CD14-positive monocyte (primary cell): ENCODE measurements at regions not wholly inside any gene's neighbourhood (a gene's known extent, or its start where the extent isn't known, plus 50 kb on each side); places are given as distances from the start of the nearest gene placed in this dataset.

ENCODE experiments used
- DNase-seq, 3 donors: peaks; one replicate each; pipeline ENCODE4 v3.0.0-alpha.2; 2011 to 2022
- H2AFZ ChIP-seq: 2 replicates; pipeline ENCODE4 v1.6.0; 2012; ENCODE audit warnings: mild to moderate bottlenecking, low read depth, low read length, inconsistent platforms; ENCODE audit not compliant: insufficient read depth, poor library complexity, severe bottlenecking
- H3K27ac ChIP-seq, 2 donors: 1 replicate in 1 of 2; 2 replicates in 1 of 2; pipeline ENCODE4 v1.5.1; 2012 to 2013; ENCODE audit warnings: low read length in 2 of 2, control low read depth in 1 of 2, inconsistent platforms in 1 of 2, low read depth in 1 of 2, mild to moderate bottlenecking in 1 of 2
- H3K27me3 ChIP-seq, 2 donors: one replicate each; pipeline versions ENCODE4 v1.6.0 to v1.6.1; 2011 to 2013; ENCODE audit warnings: low read length in 2 of 2; ENCODE audit not compliant: control insufficient read depth in 2 of 2, insufficient read depth in 2 of 2
- H3K36me3 ChIP-seq, 2 donors: replicated peaks in 1 of 2; 1 replicate in 1 of 2; 2 replicates in 1 of 2; pipeline versions ENCODE4 v1.5.1 to v1.6.1; 2012 to 2013; ENCODE audit warnings: low read length in 2 of 2, control low read depth in 1 of 2, inconsistent platforms in 1 of 2, mild to moderate bottlenecking in 1 of 2; ENCODE audit not compliant: insufficient read depth in 2 of 2, control insufficient read depth in 1 of 2
- H3K4me1 ChIP-seq, 2 donors: 1 replicate in 1 of 2; 2 replicates in 1 of 2; pipeline versions ENCODE4 v1.5.1 to v1.6.1; 2012 to 2013; ENCODE audit warnings: low read length in 2 of 2, control low read depth in 1 of 2, inconsistent platforms in 1 of 2, mild to moderate bottlenecking in 1 of 2, moderate library complexity in 1 of 2; ENCODE audit not compliant: insufficient read depth in 2 of 2, control insufficient read depth in 1 of 2
- H3K4me2 ChIP-seq: replicated peaks from 2 replicates; pipeline ENCODE3; 2012; ENCODE audit warnings: low read length, moderate library complexity, mild to moderate bottlenecking; ENCODE audit not compliant: poor library complexity, severe bottlenecking; ENCODE audit errors: extremely low read depth
- H3K4me3 ChIP-seq, 3 experiments: fragments of 200-600 bp in 1 of 3; sonication (generic) in 1 of 3; replicated peaks in 1 of 3; 1 replicate in 2 of 3; 2 replicates in 1 of 3; pipeline ENCODE4 v1.5.1; 2011 to 2013; ENCODE audit warnings: low read length in 3 of 3, mild to moderate bottlenecking in 3 of 3, control low read depth in 2 of 3, low read depth in 2 of 3, inconsistent platforms in 1 of 3, moderate library complexity in 1 of 3
- H3K79me2 ChIP-seq: 2 replicates; pipeline ENCODE4 v1.6.0; 2012; ENCODE audit warnings: mild to moderate bottlenecking, control low read depth, inconsistent platforms, low read length, moderate library complexity; ENCODE audit not compliant: insufficient read depth
- H3K9ac ChIP-seq: 2 replicates; pipeline ENCODE4 v1.6.0; 2017; ENCODE audit warnings: low read length, mild to moderate bottlenecking; ENCODE audit not compliant: insufficient read depth, poor library complexity, severe bottlenecking
- H3K9me3 ChIP-seq, 2 donors: replicated peaks in 1 of 2; 1 replicate in 1 of 2; 2 replicates in 1 of 2; pipeline versions ENCODE4 v1.5.1 to v1.6.1; 2012 to 2013; ENCODE audit warnings: low read length in 2 of 2, control low read depth in 1 of 2; ENCODE audit not compliant: control insufficient read depth in 1 of 2, insufficient read depth in 1 of 2
- H4K20me1 ChIP-seq: 2 replicates; pipeline ENCODE4 v1.6.0; 2012; ENCODE audit warnings: mild to moderate bottlenecking, low read length, control low read depth, moderate library complexity; ENCODE audit not compliant: insufficient read depth
- H3K27ac Mint-ChIP-seq, 7 donors: one replicate each; pipeline ENCODE4 v1.8.0; 2020; ENCODE audit warnings: mild to moderate bottlenecking in 7 of 7, mixed read lengths in 7 of 7, moderate library complexity in 6 of 7, inconsistent platforms in 2 of 7
- H3K27me3 Mint-ChIP-seq, 3 donors: one replicate each; pipeline ENCODE4 v1.8.0; 2021 to 2022; ENCODE audit warnings: low read depth in 3 of 3, mild to moderate bottlenecking in 3 of 3, mixed read lengths in 3 of 3, moderate library complexity in 3 of 3, inconsistent platforms in 1 of 3
- H3K36me3 Mint-ChIP-seq, 2 donors: one replicate each; pipeline ENCODE4 v1.8.0; 2020; ENCODE audit warnings: mixed read lengths in 2 of 2, inconsistent platforms in 1 of 2, mild to moderate bottlenecking in 1 of 2
- H3K4me1 Mint-ChIP-seq: one replicate; pipeline ENCODE4 v1.8.0; 2020; ENCODE audit warnings: mild to moderate bottlenecking, mixed read lengths
- H3K4me3 Mint-ChIP-seq, 2 donors: one replicate each; pipeline ENCODE4 v1.8.0; 2020; ENCODE audit warnings: mild to moderate bottlenecking in 2 of 2, mixed read lengths in 2 of 2, moderate library complexity in 1 of 2
- H3K9me3 Mint-ChIP-seq, 7 donors: one replicate each; pipeline ENCODE4 v1.8.0; 2020 to 2022; ENCODE audit warnings: mixed read lengths in 7 of 7, mild to moderate bottlenecking in 6 of 7, moderate library complexity in 6 of 7, inconsistent platforms in 2 of 7
- CTCF ChIP-seq: fragments of 200-600 bp; IDR thresholded peaks from one replicate; pipeline ENCODE4 v1.8.0; 2022; ENCODE audit warnings: antibody characterized with exemption, mild to moderate bottlenecking
- WGBS: methylation state at CpG from one replicate; pipeline ENCODE4 v1.1.5; 2013; ENCODE audit warnings: missing lambda C conversion rate; ENCODE audit not compliant: insufficient coverage; 5-methylcytosine and 5-hydroxymethylcytosine counted together
- intact Hi-C, 2 donors: fragments of 100-400 bp; cut with micrococcal nuclease; formaldehyde crosslinking; loops; one replicate each; pipeline versions ENCODE4 v1.15.0 to v1.15.1; 2023

- H3K36me3 ChIP-seq: no peaks in the 10 kb centered on the region
- intact Hi-C loops: no loop called here
- no peak overlapping the region for H3K27ac ChIP-seq
- H3K4me1 ChIP-seq: no peaks in the 10 kb centered on the region
- H3K9ac ChIP-seq: no peak overlapping the region
- H3K27me3 Mint-ChIP-seq: peaks cover 0 to 10% (median 0%) of the 10 kb centered on the region in 3 donors
- no peak overlapping the region for H3K4me3 Mint-ChIP-seq
- H3K9me3 ChIP-seq: peaks cover 7 to 19% of the 10 kb centered on the region in 2 donors
- 79% methylated on average over 2 of the region's 2 CpGs for WGBS
- no peak overlapping the region for H3K4me2 ChIP-seq
- no peak overlapping the region for H2AFZ ChIP-seq
- no peak for DNase-seq
- TF ChIP-seq CTCF: no peak
- H3K27me3 ChIP-seq: no peaks in the 10 kb centered on the region
- no peak overlapping the region for H3K4me3 ChIP-seq
- no peaks in the 10 kb centered on the region for H3K36me3 Mint-ChIP-seq
- H3K27ac Mint-ChIP-seq: no peak overlapping the region
- no peaks in the 10 kb centered on the region for H3K79me2 ChIP-seq
- H3K9me3 Mint-ChIP-seq: peaks cover 7 to 33% (median 30%) of the 10 kb centered on the region in 7 donors
- H4K20me1 ChIP-seq: no peaks in the 10 kb centered on the region
- no peaks in the 10 kb centered on the region for H3K4me1 Mint-ChIP-seq
These were observed 155.4 kb downstream of the MED10 start for GRCh38 chr5:6222899-6223298.

DNA sequence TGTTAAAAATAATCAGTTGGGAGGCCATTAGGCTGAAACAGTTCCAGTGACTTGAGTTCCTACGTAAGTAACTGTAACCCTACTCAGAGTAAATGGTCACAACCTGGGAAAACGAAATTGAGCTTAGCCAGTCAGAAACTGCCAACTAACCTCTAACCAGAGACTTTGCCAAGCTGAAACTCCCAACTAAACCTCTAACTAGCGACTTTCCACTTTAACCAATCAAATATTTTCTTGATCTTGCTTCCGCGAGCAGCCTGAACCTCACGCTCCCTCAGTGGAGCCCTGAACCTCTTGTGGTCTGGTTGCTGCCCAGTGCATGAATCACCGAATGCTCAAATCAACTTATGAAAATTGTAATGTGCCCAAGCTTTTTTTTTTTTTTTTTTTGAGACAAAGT is 156.2 kb downstream of the MED10 start:
- Histone ChIP-seq H3K9me3 (peaks cover 7 to 19% of the 10 kb centered on the region in 2 donors), H4K20me1 (no peaks in the 10 kb centered on the region), H3K4me2 (no peak overlapping the region), H3K27ac (no peak overlapping the region), H3K4me3 (no peak overlapping the region), H2AFZ (no peak overlapping the region), H3K27me3 (no peaks in the 10 kb centered on the region), H3K79me2 (no peaks in the 10 kb centered on the region), H3K9ac (no peak overlapping the region), H3K4me1 (no peaks in the 10 kb centered on the region), H3K36me3 (no peaks in the 10 kb centered on the region)
- Mint-ChIP-seq H3K9me3 (peaks cover 9 to 34% (median 30%) of the 10 kb centered on the region in 7 donors), H3K27me3 (peaks cover 0 to 10% (median 2%) of the 10 kb centered on the region in 3 donors), H3K27ac (no peak overlapping the region), H3K36me3 (no peaks in the 10 kb centered on the region), H3K4me1 (no peaks in the 10 kb centered on the region), H3K4me3 (no peak overlapping the region)
- intact Hi-C loops: no loop called here
- no peak for DNase-seq
- WGBS: 72% methylated on average over 6 of the region's 7 CpGs
- no peak for TF ChIP-seq CTCF
